ENCODE measurements at regions not wholly inside any gene's neighbourhood (a gene's known extent, or its start where the extent isn't known, plus 50 kb on each side); places are given as distances from the start of the nearest gene placed in this dataset.

DNA sequence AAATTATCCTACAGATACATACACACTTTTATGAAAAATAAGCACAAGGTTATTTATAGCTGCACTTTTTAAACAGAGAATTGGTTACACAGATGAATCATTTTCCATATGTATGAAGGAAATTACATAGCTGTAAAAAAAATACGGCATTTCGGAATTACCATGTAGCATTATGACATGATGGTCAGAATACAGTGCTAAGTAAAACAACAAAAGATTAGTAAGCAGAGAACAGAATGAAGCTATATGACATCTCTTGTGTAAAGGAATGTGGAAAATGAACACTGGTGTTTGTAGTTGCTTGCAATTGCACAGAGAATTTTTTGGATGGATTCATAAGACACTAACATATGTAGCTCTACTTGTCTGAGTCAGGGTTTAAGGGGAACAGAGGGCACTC, 1222.0 kb upstream of the PRKX start:
- DNase-seq (ENCODE audit: low read depth): no peak
- Histone ChIP-seq H3K27me3 (ENCODE audit: control insufficient read depth, insufficient read depth, low read length) (no peaks in the 10 kb centered on the region), H3K4me3 (ENCODE audit: low read depth, low read length) (no peak overlapping the region), H3K36me3 (ENCODE audit: control insufficient read depth, insufficient read depth, low read length) (no peaks in the 10 kb centered on the region)
- TF ChIP-seq, protein P1, sequence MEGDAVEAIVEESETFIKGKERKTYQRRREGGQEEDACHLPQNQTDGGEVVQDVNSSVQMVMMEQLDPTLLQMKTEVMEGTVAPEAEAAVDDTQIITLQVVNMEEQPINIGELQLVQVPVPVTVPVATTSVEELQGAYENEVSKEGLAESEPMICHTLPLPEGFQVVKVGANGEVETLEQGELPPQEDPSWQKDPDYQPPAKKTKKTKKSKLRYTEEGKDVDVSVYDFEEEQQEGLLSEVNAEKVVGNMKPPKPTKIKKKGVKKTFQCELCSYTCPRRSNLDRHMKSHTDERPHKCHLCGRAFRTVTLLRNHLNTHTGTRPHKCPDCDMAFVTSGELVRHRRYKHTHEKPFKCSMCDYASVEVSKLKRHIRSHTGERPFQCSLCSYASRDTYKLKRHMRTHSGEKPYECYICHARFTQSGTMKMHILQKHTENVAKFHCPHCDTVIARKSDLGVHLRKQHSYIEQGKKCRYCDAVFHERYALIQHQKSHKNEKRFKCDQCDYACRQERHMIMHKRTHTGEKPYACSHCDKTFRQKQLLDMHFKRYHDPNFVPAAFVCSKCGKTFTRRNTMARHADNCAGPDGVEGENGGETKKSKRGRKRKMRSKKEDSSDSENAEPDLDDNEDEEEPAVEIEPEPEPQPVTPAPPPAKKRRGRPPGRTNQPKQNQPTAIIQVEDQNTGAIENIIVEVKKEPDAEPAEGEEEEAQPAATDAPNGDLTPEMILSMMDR (IDR thresholded peaks at IDR 0.05; ENCODE audit: insufficient read depth, low read length, poor library complexity, severe bottlenecking): no peak

DNA sequence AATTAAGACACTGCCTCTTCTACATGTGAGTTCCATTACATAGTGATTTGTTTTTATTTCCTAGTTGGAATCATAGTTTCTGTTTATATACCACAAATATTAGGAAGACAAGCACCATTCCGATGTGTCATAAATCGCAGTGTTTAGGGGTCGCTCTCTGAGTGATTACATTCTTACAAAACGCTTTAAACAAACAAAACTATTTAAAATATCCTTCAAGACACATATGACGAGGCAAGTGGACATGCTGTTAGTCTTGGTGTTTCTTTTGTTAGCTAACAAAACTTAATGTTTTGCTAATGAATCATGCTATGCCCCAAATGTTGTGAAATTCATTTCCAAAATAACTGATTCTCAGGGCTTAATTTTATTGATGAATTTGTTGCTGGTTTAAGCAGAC, 1219.3 kb upstream of the PRKX start:
- no peaks in the 10 kb centered on the region for H3K36me3 ChIP-seq (ENCODE audit: control insufficient read depth, insufficient read depth, low read length)
- TF ChIP-seq, protein P1 (IDR thresholded peaks at IDR 0.05; ENCODE audit: insufficient read depth, low read length, poor library complexity, severe bottlenecking): no peak
- H3K27me3 ChIP-seq (ENCODE audit: control insufficient read depth, insufficient read depth, low read length): no peaks in the 10 kb centered on the region
- H3K4me3 ChIP-seq (ENCODE audit: low read depth, low read length): no peak overlapping the region
- no peak for DNase-seq (ENCODE audit: low read depth)

DNA sequence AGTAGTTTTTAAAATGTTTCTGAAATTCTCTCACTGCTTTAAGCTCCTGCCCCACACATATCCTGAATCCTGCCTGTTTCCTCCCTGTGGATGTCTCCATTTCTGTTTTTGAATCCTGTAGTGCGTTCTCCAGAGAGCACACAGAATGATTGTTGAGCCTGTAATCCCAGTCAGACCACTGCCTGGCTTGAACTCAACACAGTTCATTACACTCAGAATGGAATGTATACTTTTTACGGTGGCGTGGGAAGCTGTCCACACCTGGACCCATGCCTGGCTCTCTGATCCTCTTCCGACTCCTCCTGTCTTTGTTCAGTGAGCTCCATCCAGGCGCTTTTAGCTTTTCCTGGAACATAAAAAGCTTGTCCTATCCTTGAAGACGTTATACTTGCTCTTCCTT, 1217.0 kb upstream of the PRKX start:
- H3K4me3 ChIP-seq (ENCODE audit: low read depth, low read length): no peak overlapping the region
- no peaks in the 10 kb centered on the region for H3K27me3 ChIP-seq (ENCODE audit: control insufficient read depth, insufficient read depth, low read length)
- TF ChIP-seq, protein P1 (IDR thresholded peaks at IDR 0.05; ENCODE audit: insufficient read depth, low read length, poor library complexity, severe bottlenecking): no peak
- DNase-seq (ENCODE audit: low read depth): no peak
- no peaks in the 10 kb centered on the region for H3K36me3 ChIP-seq (ENCODE audit: control insufficient read depth, insufficient read depth, low read length)

DNA sequence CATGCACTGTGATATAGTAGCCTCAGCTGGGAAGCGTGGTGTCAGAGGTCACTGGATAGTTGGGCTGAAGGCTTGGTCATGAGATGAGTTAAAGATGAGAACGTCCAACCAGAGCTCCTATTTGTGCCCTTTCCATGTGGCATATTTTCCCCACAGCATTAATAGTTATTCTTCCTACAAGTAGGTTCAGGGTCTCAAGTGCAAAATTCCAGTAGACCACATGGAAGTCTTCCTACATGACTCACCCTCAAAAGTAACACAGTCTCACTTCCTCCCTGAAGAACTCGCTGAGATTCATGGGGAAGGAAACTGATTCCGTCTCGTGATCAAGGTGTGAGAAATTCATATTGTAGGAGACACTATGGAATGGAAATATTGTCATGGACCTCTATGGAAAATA, 1212.5 kb upstream of the PRKX start:
- no peak for DNase-seq (ENCODE audit: low read depth)
- no peaks in the 10 kb centered on the region for H3K36me3 ChIP-seq (ENCODE audit: control insufficient read depth, insufficient read depth, low read length)
- no peak overlapping the region for H3K4me3 ChIP-seq (ENCODE audit: low read depth, low read length)
- TF ChIP-seq, protein P1 (IDR thresholded peaks at IDR 0.05; ENCODE audit: insufficient read depth, low read length, poor library complexity, severe bottlenecking): no peak
- no peaks in the 10 kb centered on the region for H3K27me3 ChIP-seq (ENCODE audit: control insufficient read depth, insufficient read depth, low read length)

DNA sequence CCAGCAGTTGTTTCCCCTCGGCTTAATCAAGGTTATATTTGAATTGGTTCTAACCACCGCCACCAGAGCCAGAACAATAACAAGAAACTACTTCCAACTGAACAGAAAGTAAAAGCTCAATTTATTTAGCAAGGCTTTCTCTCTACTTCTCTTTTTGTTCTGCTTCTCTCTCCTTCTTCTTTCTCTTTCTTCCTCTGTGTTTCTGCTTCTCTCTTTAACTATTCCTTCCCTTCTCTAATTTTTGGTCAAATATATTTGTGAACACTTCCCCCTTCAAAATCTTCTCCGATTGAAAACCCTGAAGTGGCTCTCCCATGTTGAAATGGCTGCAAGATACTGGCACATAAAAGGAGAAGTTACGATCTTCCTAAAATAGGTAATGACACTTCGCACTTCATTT, 1195.9 kb upstream of the PRKX start:
- DNase-seq (ENCODE audit: low read depth): no peak
- H3K36me3 ChIP-seq (ENCODE audit: control insufficient read depth, insufficient read depth, low read length): no peaks in the 10 kb centered on the region
- no peak overlapping the region for H3K4me3 ChIP-seq (ENCODE audit: low read depth, low read length)

DNA sequence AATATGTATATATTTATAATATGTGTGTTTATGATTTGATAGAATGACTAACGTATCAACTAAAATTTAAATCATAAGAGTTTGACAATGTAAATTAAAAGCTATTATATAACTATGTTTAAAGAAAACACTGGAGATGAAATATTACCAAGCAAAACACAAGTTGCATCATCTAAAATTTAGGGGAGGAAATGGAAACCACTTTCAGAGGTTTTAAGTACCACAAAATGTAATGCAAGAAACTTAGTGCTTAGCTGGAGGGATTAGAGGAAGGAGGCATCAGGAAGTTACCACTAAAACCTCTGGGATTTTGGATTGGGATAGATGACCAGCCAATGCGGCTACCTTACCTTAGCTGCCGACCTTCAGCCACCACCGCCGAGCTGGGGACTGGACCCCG, 1192.1 kb upstream of the PRKX start:
- Histone ChIP-seq H3K27me3 (ENCODE audit: control insufficient read depth, insufficient read depth, low read length) (no peaks in the 10 kb centered on the region), H3K36me3 (ENCODE audit: control insufficient read depth, insufficient read depth, low read length) (no peaks in the 10 kb centered on the region), H3K4me3 (ENCODE audit: low read depth, low read length) (no peak overlapping the region)
- TF ChIP-seq, protein P1 (IDR thresholded peaks at IDR 0.05; ENCODE audit: insufficient read depth, low read length, poor library complexity, severe bottlenecking): no peak
- DNase-seq (ENCODE audit: low read depth): no peak

More for the DNA sequence above, 1195.9 kb upstream of the PRKX start:
- no peaks in the 10 kb centered on the region for H3K27me3 ChIP-seq (ENCODE audit: control insufficient read depth, insufficient read depth, low read length)
- TF ChIP-seq, protein P1 (IDR thresholded peaks at IDR 0.05; ENCODE audit: insufficient read depth, low read length, poor library complexity, severe bottlenecking): no peak

Measured in kidney epithelial cell (primary cell).